Fibroblast of pulmonary artery (primary cell): ENCODE measurements at regions not wholly inside any gene's neighbourhood (a gene's known extent, or its start where the extent isn't known, plus 50 kb on each side); places are given as distances from the start of the nearest gene placed in this dataset.

Experiments used
- DNase-seq: peaks from one replicate; pipeline ENCODE4 v3.0.0-alpha.2; 2010; ENCODE audit warnings: low read depth
- H3K4me3 ChIP-seq: replicated peaks from 2 replicates; pipeline ENCODE4 v1.5.1; 2011; ENCODE audit warnings: low read depth, mild to moderate bottlenecking, control low read depth, low read length, moderate library complexity
- TF ChIP-seq, protein P1 (sequence below): IDR thresholded peaks from 2 replicates; pipeline ENCODE4 v1.5.1; 2011; ENCODE audit warnings: mild to moderate bottlenecking, control low read depth, low read length, inconsistent platforms; ENCODE audit errors: missing control alignments

DNA sequence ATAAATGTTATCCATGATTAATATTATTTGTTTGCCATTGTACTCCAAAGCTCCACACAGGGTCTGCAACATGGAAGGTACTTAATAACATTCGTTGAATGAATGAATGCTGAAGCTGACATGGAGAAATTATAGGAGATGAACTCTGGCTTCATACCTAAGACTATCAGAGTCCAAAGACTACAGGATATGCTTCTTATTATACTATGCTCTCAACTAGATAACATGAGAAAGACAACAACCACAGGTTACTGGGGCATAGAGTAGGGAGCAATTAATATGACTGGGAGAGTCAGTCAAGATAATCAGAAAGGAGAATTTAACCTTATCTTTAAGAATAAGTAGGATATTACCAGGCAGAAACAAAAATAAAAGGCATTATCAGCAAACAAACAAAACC is 236.3 kb upstream of the SOX5 start:
- no peak overlapping the region for H3K4me3 ChIP-seq
- no peak for DNase-seq
- TF ChIP-seq, protein P1, sequence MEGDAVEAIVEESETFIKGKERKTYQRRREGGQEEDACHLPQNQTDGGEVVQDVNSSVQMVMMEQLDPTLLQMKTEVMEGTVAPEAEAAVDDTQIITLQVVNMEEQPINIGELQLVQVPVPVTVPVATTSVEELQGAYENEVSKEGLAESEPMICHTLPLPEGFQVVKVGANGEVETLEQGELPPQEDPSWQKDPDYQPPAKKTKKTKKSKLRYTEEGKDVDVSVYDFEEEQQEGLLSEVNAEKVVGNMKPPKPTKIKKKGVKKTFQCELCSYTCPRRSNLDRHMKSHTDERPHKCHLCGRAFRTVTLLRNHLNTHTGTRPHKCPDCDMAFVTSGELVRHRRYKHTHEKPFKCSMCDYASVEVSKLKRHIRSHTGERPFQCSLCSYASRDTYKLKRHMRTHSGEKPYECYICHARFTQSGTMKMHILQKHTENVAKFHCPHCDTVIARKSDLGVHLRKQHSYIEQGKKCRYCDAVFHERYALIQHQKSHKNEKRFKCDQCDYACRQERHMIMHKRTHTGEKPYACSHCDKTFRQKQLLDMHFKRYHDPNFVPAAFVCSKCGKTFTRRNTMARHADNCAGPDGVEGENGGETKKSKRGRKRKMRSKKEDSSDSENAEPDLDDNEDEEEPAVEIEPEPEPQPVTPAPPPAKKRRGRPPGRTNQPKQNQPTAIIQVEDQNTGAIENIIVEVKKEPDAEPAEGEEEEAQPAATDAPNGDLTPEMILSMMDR, result no peak

DNA sequence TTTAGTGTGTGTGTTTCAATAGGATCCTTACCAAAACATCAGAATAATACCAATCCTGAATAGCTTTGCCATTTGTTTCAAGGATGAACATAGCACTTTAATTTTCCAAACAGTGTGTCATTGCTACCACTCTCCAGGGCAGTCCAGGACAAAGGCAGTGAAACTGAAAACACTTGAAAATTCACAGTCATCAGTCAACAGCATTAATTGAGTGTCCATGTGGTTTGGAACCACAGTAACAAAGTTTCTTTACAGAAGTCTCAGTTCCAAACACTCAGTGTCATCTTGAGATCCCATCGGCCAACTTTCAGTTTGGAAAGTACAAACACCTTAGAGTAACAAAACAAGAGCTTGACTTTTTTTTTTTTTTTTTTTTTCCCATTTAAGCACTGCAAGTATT is 228.4 kb upstream of the SOX5 start:
- no peak overlapping the region for H3K4me3 ChIP-seq
- TF ChIP-seq, protein P1, result no peak
- no peak for DNase-seq

DNA sequence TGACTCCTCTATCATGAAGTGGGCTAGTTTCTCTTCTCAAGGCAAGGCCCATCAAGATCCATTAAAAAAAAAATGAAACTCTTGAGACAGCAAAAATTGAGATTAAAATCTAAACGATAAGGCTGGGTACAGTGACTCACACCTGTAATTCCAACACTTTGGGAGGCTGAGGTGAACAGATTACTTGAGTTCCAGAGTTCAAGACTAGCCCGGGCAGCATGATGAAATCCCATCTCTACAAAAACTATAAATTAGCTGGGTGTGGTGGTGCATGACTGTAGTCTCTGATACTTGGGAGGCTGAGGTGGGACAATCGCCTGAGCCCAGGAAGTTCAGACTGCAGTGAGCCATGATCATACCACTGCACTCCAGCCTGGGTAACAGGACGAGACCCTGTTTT is 226.5 kb upstream of the SOX5 start:
- DNase-seq, result no peak
- TF ChIP-seq, protein P1, result no peak
- H3K4me3 ChIP-seq, result no peak overlapping the region

DNA sequence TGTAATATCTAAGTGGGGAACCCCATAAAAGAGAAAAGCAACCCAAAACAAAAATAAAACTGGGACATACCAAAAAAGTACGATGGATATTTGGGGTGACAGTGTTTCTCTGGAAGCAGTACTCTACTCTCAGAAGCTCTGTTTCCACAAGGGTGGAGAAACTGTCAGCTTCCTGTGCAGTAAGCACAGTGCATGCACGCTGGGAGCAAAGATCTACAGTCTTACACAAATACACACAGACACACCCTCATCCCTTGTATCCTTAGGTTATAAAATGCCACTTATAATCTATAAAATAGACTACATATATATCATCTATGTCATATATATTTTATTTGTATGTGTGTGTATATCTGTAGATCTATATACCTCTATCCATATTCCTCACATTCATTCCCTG is 225.8 kb upstream of the SOX5 start:
- DNase-seq, result no peak
- H3K4me3 ChIP-seq, result no peak overlapping the region
- TF ChIP-seq, protein P1, result no peak

DNA sequence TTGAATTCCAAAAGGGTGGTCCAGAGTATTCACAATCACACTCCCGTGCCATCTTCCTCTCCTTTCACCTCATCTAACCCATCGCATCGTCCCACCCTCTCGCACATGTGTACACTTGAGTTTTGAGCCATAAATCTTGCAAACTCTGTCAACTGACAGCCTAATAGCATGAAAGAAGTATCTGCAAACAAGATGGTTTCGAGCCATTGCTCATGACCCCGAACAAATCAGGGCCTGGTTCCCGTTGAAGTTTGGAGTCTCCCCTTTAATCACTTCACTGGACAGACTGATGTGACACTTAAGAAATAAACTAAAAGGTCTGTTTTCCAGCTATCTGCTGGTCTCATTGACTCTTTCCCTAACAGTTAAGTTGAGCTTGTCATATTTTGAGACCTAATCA is 223.6 kb upstream of the SOX5 start:
- H3K4me3 ChIP-seq, result no peak overlapping the region
- TF ChIP-seq, protein P1, result no peak
- DNase-seq, result no peak

DNA sequence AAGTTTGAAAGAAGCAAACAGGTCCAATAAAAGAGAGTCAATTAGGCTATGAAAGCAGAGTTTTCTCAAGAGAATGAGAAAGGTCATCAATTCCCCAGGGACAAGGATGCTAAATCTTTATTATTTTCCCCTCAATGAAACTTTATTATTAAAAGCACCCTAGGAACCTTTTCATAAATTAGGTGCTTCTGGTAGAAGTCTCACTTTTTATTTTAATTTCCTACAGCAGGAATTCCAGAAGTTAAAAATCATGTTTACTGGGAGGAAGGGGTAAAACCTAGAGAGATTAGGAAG is 223.2 kb upstream of the SOX5 start:
- TF ChIP-seq, protein P1, result no peak
- DNase-seq, result no peak
- no peak overlapping the region for H3K4me3 ChIP-seq

DNA sequence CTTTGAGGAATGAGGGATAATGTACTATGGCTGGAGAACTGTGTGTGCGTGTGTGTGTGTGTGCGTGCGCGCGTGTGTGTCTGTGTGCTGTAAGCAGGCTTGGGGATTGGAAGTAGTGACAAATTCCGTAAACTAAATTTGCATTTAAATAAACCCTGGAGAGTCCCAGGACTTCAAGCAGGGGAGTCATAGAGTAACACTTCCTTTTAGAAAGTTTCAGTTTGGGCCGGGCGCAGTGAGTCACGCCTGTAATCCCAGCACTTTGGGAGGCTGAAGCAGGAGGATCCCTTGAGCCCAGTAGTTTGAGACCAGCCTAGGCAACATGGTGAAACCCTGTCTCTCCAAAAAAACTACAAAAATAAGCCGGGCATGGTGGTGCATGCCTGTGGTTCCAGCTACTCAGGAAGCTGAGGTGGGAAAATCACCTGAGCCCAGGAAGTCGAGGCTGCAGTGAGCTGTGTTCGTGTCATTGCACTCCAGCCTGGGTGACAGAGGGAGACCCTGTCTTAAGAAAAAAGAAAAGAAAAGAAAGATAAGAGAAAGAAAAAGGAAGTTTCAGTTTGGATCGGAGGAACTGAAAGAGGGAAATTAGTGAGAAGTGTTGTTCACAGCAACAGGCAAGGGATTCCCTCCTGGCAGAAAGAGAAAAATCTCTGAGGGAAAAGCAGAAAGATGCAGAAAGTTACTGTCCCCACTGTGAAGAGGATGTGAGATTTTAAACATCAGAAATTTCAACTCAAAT is 222.7 kb upstream of the SOX5 start:
- TF ChIP-seq, protein P1, result no peak
- H3K4me3 ChIP-seq, result no peak overlapping the region
- DNase-seq, result no peak
